Panc1 (cell line): ENCODE measurements at regions not wholly inside any gene's neighbourhood (a gene's known extent, or its start where the extent isn't known, plus 50 kb on each side); places are given as distances from the start of the nearest gene placed in this dataset.
"Not testable (repeated sequence)": the region's sequence is repeated elsewhere in the genome, so short reads cannot be mapped to it uniquely, and the experiment has no call there.

Source experiments
- ATAC-seq: fragments of 200-7000 bp; cut with Tn5 transposase; 2 replicates; pipeline ENCODE4 v1.9.1; 2020; ENCODE audit warnings: mild to moderate bottlenecking, moderate library complexity
- BruUV-seq: library from RNA; stranded (reverse); fragments of 400-500 nt; replicated peaks from 2 replicates; lab custom pipeline; 2021; lab: Mats Ljungman, UMichigan
- CTCF ChIA-PET: fragments of 300-600 bp; sonication (Branson Sonifier 250); formaldehyde crosslinking; loops from one replicate; lab custom pipeline; 2022; ENCODE audit warnings: antibody characterized with exemption; lab: Charles Lee
- POLR2A ChIA-PET: fragments of 300-600 bp; sonication (Branson Sonifier 250); formaldehyde crosslinking; loops from one replicate; lab custom pipeline; 2022; ENCODE audit warnings: antibody characterized with exemption; lab: Charles Lee
- DNase-seq: peaks from one replicate; pipeline ENCODE4 v3.0.0-alpha.2; 2010; ENCODE audit warnings: low read depth, low spot score
- H3K27ac ChIP-seq: 2 replicates; pipeline ENCODE4 v1.5.1; 2011; ENCODE audit warnings: mild to moderate bottlenecking, low read length, inconsistent platforms
- H3K27me3 ChIP-seq: fragments of 200-500 bp; sonication (Bioruptor generic); 2 replicates; pipeline ENCODE4 v1.6.0; 2014; ENCODE audit warnings: low read length, inconsistent platforms; ENCODE audit not compliant: control insufficient read depth, insufficient read depth
- H3K36me3 ChIP-seq: fragments of 200-500 bp; sonication (Bioruptor generic); 2 replicates; pipeline ENCODE4 v1.5.1; 2014; ENCODE audit warnings: inconsistent platforms, mild to moderate bottlenecking, low read length, moderate library complexity; ENCODE audit not compliant: control insufficient read depth, insufficient read depth
- H3K4me1 ChIP-seq: 2 replicates; pipeline ENCODE4 v1.5.1; 2011; ENCODE audit warnings: inconsistent platforms, mild to moderate bottlenecking, low read length, moderate library complexity; ENCODE audit not compliant: control insufficient read depth, insufficient read depth
- H3K4me3 ChIP-seq, 2 experiments: 2 replicates each; pipeline ENCODE4 v1.5.1; 2011 to 2012; ENCODE audit warnings: low read depth in 2 of 2, low read length in 2 of 2, mild to moderate bottlenecking in 2 of 2, inconsistent platforms in 1 of 2, moderate library complexity in 1 of 2
- H3K9me3 ChIP-seq: fragments of 200-500 bp; sonication (Bioruptor generic); 2 replicates; pipeline ENCODE4 v1.5.1; 2014; ENCODE audit warnings: low read depth, mild to moderate bottlenecking, inconsistent platforms, low read length, moderate library complexity; ENCODE audit not compliant: control insufficient read depth, insufficient read depth
- POLR2AphosphoS5 ChIP-seq: IDR thresholded peaks from 2 replicates; pipeline ENCODE4 v1.6.1; 2012; ENCODE audit warnings: mild to moderate bottlenecking, low read depth, low read length, moderate library complexity
- REST ChIP-seq, 2 experiments: IDR thresholded peaks; 2 replicates each; pipeline ENCODE4 v1.6.1; 2011 to 2012; ENCODE audit warnings: low read depth in 2 of 2, control low read depth in 1 of 2, low read length in 1 of 2, mild to moderate bottlenecking in 1 of 2, moderate library complexity in 1 of 2; ENCODE audit not compliant: insufficient read depth in 1 of 2
- SIN3A ChIP-seq: IDR thresholded peaks from 2 replicates; pipeline ENCODE4 v1.6.1; 2012; ENCODE audit warnings: low read depth, mild to moderate bottlenecking, low read length, moderate library complexity, borderline replicate concordance; ENCODE audit not compliant: insufficient read depth
- TCF7L2 ChIP-seq: IDR thresholded peaks from 2 replicates; pipeline ENCODE4 v1.6.1; 2011; ENCODE audit warnings: mild to moderate bottlenecking, low read depth, low read length, inconsistent platforms
- in situ Hi-C: cut with HindIII; loops from 2 replicates; pipeline ENCODE4 v1.10.0; 2016; ENCODE audit warnings: low sequenced_read_pairs, low pct_unique_long_range_greater_than_20kb
- intact Hi-C: fragments of 100-400 bp; cut with micrococcal nuclease; formaldehyde crosslinking; loops from one replicate; pipeline ENCODE4 v1.10.0; 2022; ENCODE audit not compliant: unreplicated experiment
- TF ChIP-seq, protein P1 (sequence below): fragments of 450-650 bp; IDR thresholded peaks from 2 replicates; pipeline ENCODE4 v1.5.1; 2017; ENCODE audit warnings: mild to moderate bottlenecking

GRCh38 chr5:174892742-174893141, 168.4 kb downstream of the MSX2 start:
- no peak for DNase-seq
- Histone ChIP-seq H3K9me3 (no peaks in the 10 kb centered on the region), H3K4me1 (no peaks in the 10 kb centered on the region), H3K4me3 (no peak overlapping the region), H3K27ac (no peak overlapping the region), H3K36me3 (no peaks in the 10 kb centered on the region), H3K27me3 (no peaks in the 10 kb centered on the region)
- no peak for ATAC-seq
- ChIA-PET POLR2A (no interaction called here), CTCF (no interaction called here)
- intact Hi-C loops, result no loop called here
- TF ChIP-seq POLR2AphosphoS5 (no peak), TCF7L2 (no peak), REST (IDR thresholded peaks at IDR 0.05; ENCODE audit: insufficient read depth in 1 of 2, low read depth in 2 of 2, low read length in 1 of 2) (no peak), SIN3A (no peak)
- TF ChIP-seq, protein P1, sequence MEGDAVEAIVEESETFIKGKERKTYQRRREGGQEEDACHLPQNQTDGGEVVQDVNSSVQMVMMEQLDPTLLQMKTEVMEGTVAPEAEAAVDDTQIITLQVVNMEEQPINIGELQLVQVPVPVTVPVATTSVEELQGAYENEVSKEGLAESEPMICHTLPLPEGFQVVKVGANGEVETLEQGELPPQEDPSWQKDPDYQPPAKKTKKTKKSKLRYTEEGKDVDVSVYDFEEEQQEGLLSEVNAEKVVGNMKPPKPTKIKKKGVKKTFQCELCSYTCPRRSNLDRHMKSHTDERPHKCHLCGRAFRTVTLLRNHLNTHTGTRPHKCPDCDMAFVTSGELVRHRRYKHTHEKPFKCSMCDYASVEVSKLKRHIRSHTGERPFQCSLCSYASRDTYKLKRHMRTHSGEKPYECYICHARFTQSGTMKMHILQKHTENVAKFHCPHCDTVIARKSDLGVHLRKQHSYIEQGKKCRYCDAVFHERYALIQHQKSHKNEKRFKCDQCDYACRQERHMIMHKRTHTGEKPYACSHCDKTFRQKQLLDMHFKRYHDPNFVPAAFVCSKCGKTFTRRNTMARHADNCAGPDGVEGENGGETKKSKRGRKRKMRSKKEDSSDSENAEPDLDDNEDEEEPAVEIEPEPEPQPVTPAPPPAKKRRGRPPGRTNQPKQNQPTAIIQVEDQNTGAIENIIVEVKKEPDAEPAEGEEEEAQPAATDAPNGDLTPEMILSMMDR, result no peak
- in situ Hi-C loops, result no loop called here
- no TSS peak for BruUV-seq

- not testable (repeated sequence) for ATAC-seq, BruUV-seq
Observed at GRCh38 chr5:174880412-174881200, 156.2 kb downstream of the MSX2 start.

DNA sequence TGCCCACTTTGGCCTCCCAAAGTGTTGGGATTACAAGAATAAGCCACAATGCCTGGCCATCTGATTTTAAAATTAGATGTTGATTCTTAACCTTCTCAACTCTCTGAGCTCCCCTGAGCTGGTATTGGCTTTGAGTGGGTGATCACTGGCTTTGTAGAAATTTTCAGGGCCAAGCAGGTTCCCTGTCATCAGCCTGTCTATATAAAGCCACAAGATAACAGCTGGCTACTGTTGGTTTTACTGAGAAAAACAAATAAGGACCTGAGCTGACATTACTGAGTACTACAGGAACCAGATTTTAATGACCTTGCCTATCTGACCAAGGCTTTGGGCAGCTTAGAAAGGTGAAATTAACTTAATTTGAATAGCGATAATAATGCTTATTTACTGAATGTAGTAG, 153.6 kb downstream of the MSX2 start:
- BruUV-seq, result no TSS peak
- DNase-seq (no peak), ATAC-seq (no peak)
- H3K27ac ChIP-seq, result no peak overlapping the region
- H3K9me3 ChIP-seq, result no peaks in the 10 kb centered on the region
- no peaks in the 10 kb centered on the region for H3K4me1 ChIP-seq
- H3K36me3 ChIP-seq, result no peaks in the 10 kb centered on the region
- H3K27me3 ChIP-seq, result peaks cover 21% of the 10 kb centered on the region
- ChIA-PET CTCF (no interaction called here), POLR2A (no interaction called here)
- TF ChIP-seq, protein P1, result no peak
- no peak for TF ChIP-seq SIN3A
- no peak for TF ChIP-seq REST (IDR thresholded peaks at IDR 0.05; ENCODE audit: insufficient read depth in 1 of 2, low read depth in 2 of 2, low read length in 1 of 2)
- no peak for TF ChIP-seq POLR2AphosphoS5
- no peak for TF ChIP-seq TCF7L2
- in situ Hi-C loops, result no loop called here
- no peak overlapping the region for H3K4me3 ChIP-seq
- intact Hi-C loops, result no loop called here

More at GRCh38 chr5:174880412-174881200, 156.2 kb downstream of the MSX2 start:
- CTCF ChIA-PET, H3K4me1 ChIP-seq, in situ Hi-C loops, intact Hi-C loops, H3K4me3 ChIP-seq, DNase-seq, H3K9me3 ChIP-seq, POLR2A ChIA-PET, H3K36me3 ChIP-seq, H3K27ac ChIP-seq: not testable (repeated sequence)
- H3K27me3 ChIP-seq, result peaks cover 10% of the 10 kb centered on the region
